ENCODE measurements at regions not wholly inside any gene's neighbourhood (a gene's known extent, or its start where the extent isn't known, plus 50 kb on each side); places are given as distances from the start of the nearest gene placed in this dataset.
"Not testable (repeated sequence)": the region's sequence is repeated elsewhere in the genome, so short reads cannot be mapped to it uniquely, and the experiment has no call there.

DNA sequence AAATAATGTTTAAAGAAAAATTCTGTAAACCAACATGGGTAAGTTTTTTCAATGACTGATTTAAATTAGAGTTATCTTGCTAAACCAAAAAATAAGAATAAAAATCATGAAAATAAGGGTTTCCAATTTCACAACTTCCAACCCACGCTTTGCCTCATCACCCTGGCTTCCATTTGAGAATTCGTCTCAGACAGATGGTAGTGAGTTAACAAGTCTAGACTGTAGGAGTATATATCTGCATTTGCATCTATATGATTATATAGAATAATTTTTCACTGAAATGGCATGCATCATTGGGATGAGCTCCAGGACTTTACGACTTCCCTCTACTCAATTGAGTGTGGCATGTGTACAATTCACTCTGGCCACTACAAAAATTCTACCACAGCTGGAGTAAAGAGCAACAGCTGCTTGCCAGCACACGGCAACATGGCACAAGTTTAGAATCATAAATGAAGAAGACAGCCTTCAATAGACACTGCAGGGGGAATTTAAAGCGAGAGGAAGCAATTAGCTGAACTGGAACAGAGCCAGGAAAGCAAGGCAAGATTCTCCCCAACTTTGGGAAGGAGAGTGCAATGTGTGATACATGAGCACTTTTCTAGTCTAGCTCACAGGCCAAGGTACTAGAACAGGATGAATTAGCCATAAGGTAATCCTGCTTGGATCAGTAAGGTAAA, 1673.5 kb upstream of the CELF4 start:
- no peaks in the 10 kb centered on the region for H3K36me3 ChIP-seq
- no peak overlapping the region for H3K4me3 ChIP-seq
- no peaks in the 10 kb centered on the region for H3K27me3 ChIP-seq
- H3K4me1 ChIP-seq (ENCODE audit: low read depth), result no peaks in the 10 kb centered on the region
- no peaks in the 10 kb centered on the region for H3K9me3 ChIP-seq (ENCODE audit: low read depth)
- DNase-seq (ENCODE audit: low read depth in 1 of 2, low spot score in 1 of 2), result no peak
- H3K27ac ChIP-seq, result no peak overlapping the region
- TF ChIP-seq, protein P1, sequence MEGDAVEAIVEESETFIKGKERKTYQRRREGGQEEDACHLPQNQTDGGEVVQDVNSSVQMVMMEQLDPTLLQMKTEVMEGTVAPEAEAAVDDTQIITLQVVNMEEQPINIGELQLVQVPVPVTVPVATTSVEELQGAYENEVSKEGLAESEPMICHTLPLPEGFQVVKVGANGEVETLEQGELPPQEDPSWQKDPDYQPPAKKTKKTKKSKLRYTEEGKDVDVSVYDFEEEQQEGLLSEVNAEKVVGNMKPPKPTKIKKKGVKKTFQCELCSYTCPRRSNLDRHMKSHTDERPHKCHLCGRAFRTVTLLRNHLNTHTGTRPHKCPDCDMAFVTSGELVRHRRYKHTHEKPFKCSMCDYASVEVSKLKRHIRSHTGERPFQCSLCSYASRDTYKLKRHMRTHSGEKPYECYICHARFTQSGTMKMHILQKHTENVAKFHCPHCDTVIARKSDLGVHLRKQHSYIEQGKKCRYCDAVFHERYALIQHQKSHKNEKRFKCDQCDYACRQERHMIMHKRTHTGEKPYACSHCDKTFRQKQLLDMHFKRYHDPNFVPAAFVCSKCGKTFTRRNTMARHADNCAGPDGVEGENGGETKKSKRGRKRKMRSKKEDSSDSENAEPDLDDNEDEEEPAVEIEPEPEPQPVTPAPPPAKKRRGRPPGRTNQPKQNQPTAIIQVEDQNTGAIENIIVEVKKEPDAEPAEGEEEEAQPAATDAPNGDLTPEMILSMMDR (IDR thresholded peaks at IDR 0.05; ENCODE audit: low read depth, low read length), result no peak

DNA sequence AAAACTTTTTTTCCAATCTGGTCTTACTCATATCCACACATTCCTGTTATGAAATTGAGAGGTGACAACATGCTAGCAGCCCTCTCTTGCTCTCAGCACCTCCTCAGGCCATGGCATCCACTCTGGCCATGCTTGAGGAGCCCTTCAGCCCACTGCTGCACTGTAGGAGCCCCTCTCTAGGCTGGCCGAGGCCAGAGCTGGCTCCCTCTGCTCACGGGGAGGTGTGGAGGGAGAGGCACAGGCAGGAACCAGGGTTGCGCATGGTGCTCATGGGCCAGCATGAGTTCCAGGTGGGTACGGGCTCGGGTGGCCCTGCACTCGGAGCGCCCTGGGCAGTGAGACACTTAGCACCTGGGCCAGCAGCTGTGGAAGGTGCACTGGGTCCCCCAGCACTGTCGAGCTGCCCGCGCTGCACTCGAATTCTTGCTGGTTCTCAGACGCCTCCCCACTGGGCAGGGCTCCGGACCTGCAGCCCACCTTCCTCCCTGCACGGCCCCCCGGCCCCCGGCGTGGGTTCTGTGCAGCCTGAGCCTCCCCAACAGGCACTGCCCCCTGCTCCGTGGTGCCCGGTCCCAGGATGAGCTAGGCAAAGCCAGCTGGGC, 1669.6 kb upstream of the CELF4 start:
- Histone ChIP-seq H3K9me3 (ENCODE audit: low read depth) (no peaks in the 10 kb centered on the region), H3K27ac (no peak overlapping the region), H3K27me3 (no peaks in the 10 kb centered on the region), H3K4me1 (ENCODE audit: low read depth) (no peaks in the 10 kb centered on the region), H3K36me3 (no peaks in the 10 kb centered on the region), H3K4me3 (no peak overlapping the region)
- TF ChIP-seq, protein P1 (IDR thresholded peaks at IDR 0.05; ENCODE audit: low read depth, low read length), result no peak
- no peak for DNase-seq (ENCODE audit: low read depth in 1 of 2, low spot score in 1 of 2)

DNA sequence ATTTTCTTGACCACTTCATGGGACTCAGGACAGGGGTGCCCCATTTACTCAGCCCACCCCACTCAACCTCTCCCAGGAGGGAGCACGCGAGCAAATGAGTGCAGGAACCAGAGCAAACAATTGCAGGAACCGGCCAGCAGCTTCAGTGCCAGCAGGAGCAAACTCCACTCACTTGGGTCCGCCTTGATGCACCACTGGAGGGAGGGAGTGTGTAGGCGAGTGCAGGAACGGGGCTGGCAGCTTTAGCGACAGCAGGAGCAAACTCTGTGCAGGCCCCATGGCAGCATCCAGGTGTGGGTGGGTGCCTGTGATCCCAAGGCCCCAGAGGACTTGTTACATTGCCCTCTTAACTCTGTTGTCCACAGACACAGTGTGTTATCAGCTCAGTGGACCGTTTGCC, 1667.3 kb upstream of the CELF4 start:
- Histone ChIP-seq H3K27ac (no peak overlapping the region), H3K27me3 (no peaks in the 10 kb centered on the region), H3K4me3 (no peak overlapping the region), H3K36me3 (no peaks in the 10 kb centered on the region), H3K9me3 (ENCODE audit: low read depth) (no peaks in the 10 kb centered on the region), H3K4me1 (ENCODE audit: low read depth) (no peaks in the 10 kb centered on the region)
- TF ChIP-seq, protein P1 (IDR thresholded peaks at IDR 0.05; ENCODE audit: low read depth, low read length), result no peak
- DNase-seq (ENCODE audit: low read depth in 1 of 2, low spot score in 1 of 2), result no peak

DNA sequence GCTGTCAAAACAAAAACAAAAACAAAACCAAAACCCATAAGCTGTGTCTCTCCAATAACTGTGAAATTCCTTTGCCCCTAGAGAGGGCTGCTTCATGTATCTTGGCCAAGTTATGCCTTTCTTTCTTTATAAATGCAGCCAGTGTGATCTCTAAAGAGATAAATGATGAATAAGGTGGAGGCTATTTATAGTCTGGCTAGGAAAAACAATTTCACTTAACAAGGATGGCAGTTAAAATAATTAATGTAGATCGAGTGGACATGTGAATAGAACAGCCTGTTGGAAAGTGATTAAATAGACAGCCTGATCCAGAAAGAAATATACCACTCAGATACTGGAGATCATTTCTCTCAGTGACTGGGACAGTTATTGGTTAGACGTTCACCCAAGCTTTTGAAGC, 1666.9 kb upstream of the CELF4 start:
- Histone ChIP-seq H3K4me3 (no peak overlapping the region), H3K27ac (no peak overlapping the region), H3K9me3 (ENCODE audit: low read depth) (no peaks in the 10 kb centered on the region), H3K36me3 (no peaks in the 10 kb centered on the region), H3K4me1 (ENCODE audit: low read depth) (no peaks in the 10 kb centered on the region), H3K27me3 (no peaks in the 10 kb centered on the region)
- no peak for DNase-seq (ENCODE audit: low read depth in 1 of 2, low spot score in 1 of 2)
- TF ChIP-seq, protein P1 (IDR thresholded peaks at IDR 0.05; ENCODE audit: low read depth, low read length), result no peak

DNA sequence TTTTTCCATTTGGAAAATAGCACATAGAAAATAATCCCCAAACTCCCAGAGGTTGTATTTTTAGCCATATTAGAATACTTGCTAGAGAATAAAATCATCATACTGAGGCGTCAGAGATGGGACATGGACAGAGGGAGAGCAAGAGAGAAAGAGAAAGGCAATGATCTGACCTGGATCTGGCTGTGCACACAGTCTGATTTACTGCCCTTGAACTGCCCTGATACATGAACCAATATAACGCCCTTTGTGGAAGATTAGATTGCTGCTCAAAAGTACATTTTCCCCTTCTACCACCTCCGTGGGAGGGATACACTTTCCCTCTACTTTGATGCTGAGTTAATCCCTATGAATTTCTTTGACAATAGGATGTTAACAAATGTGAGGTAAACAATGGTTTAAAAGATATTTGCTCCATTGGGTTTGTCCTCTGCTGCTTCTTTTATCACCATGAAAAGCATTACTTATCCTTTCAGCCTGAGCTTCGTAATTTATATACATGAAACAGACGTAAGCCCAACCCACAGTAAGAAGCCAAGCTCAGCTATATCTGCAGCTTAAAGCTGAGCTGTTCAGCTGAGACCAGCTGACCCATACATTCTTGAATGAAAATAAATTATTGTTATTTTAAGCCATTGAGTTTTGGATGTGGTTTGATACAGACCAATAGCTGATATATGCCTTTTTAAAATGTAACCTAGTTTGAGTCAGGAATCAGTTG, 1664.6 kb upstream of the CELF4 start:
- no peak overlapping the region for H3K27ac ChIP-seq
- no peaks in the 10 kb centered on the region for H3K36me3 ChIP-seq
- no peaks in the 10 kb centered on the region for H3K4me1 ChIP-seq (ENCODE audit: low read depth)
- no peak overlapping the region for H3K4me3 ChIP-seq
- no peak for DNase-seq (ENCODE audit: low read depth in 1 of 2, low spot score in 1 of 2)
- no peaks in the 10 kb centered on the region for H3K9me3 ChIP-seq (ENCODE audit: low read depth)
- H3K27me3 ChIP-seq, result no peaks in the 10 kb centered on the region
- TF ChIP-seq, protein P1 (IDR thresholded peaks at IDR 0.05; ENCODE audit: low read depth, low read length), result no peak

DNA sequence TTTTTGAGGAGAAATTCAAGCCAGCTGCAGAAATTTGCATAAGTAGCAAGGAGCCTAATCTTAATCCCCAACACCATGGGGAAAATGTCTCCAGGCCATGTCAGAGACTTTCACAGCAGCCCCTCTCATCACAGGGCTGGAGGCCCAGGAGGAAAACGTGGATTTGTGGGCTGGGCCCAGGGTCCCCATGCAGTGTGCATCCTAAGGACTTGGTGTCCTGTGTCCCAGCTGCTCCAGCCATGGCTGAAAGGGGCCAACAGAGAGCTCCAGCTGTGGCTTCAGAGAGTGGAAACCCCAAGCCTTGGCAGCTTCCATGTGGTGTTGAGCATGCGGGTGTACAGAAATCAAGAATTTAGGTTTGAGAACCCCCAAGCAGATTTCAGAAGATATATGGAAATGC, 1662.2 kb upstream of the CELF4 start:
- H3K9me3 ChIP-seq (ENCODE audit: low read depth); H3K4me3 ChIP-seq; H3K27ac ChIP-seq; H3K36me3 ChIP-seq; H3K4me1 ChIP-seq (ENCODE audit: low read depth); H3K27me3 ChIP-seq; DNase-seq (ENCODE audit: low read depth in 1 of 2, low spot score in 1 of 2): not testable (repeated sequence)

Data from cardiac muscle cell (in vitro differentiated cells and primary cell).